A549 (cell line): ENCODE measurements at regions not wholly inside any gene's neighbourhood (a gene's known extent, or its start where the extent isn't known, plus 50 kb on each side); places are given as distances from the start of the nearest gene placed in this dataset.

Source experiments
- CTCF ChIP-seq: fragments of >200 bp; sonication (Bioruptor Twin); formaldehyde crosslinking; IDR thresholded peaks from 3 replicates; pipeline ENCODE4 v1.5.1; 2016
- EP300 ChIP-seq, 2 experiments: fragments of >200 bp; sonication (Bioruptor Twin); formaldehyde crosslinking; IDR thresholded peaks; 2 replicates in 1 of 2; 3 replicates in 1 of 2; pipeline ENCODE4 v1.6.1; 2016 to 2017
- HOXA7 ChIP-seq: fragments of 250-450 bp; sonication (Bioruptor Pico); IDR thresholded peaks from 2 replicates; pipeline ENCODE4 v1.5.0; 2020; ENCODE audit warnings: mild to moderate bottlenecking, moderate library complexity
- JUN ChIP-seq, 2 experiments: fragments of >200 bp; sonication (Bioruptor Twin); formaldehyde crosslinking; IDR thresholded peaks; 2 replicates in 1 of 2; 3 replicates in 1 of 2; pipeline ENCODE4 v1.6.1; 2016 to 2017
- MAZ ChIP-seq: fragments of 150-350 bp; IDR thresholded peaks from 2 replicates; pipeline ENCODE4 v1.6.1; 2014; ENCODE audit warnings: antibody characterized with exemption, low read depth, low read length, borderline replicate concordance

- TF ChIP-seq EP300 (IDR thresholded peaks at IDR 0.05), result no peak
- no peak for TF ChIP-seq HOXA7 (CRISPR knock-in tag)
- no peak for TF ChIP-seq MAZ
- TF ChIP-seq CTCF, result no peak
- no peak for TF ChIP-seq JUN (IDR thresholded peaks at IDR 0.05)
Measured at GRCh38 chr10:42421812-42422211, 216.6 kb downstream of the ZNF33B start.
